Hematopoietic multipotent progenitor cell treated with erythropoietin and hydrocortisone succinate and interleukin-3 and kit ligand, for 8 days (in vitro differentiated cells): ENCODE measurements at regions not wholly inside any gene's neighbourhood (a gene's known extent, or its start where the extent isn't known, plus 50 kb on each side); places are given as distances from the start of the nearest gene placed in this dataset.

Experiments
- DNase-seq: peaks from one replicate; pipeline ENCODE4 v3.0.0-alpha.2; 2015

- no peak for DNase-seq
Measured at GRCh38 chrX:16222151-16222550, 54.9 kb downstream of the MAGEB17 start.

GRCh38 chrX:16223385-16223784 is 56.1 kb downstream of the MAGEB17 start:
- DNase-seq: no peak

GRCh38 chrX:16239211-16239610 is 71.9 kb downstream of the MAGEB17 start:
- no peak for DNase-seq

GRCh38 chrX:16240231-16240905 is 73.1 kb downstream of the MAGEB17 start:
- DNase-seq: no peak

GRCh38 chrX:16240968-16241367 is 73.7 kb downstream of the MAGEB17 start:
- DNase-seq: no peak

- no peak for DNase-seq
Measured at GRCh38 chrX:16250296-16250695, 83.0 kb downstream of the MAGEB17 start.

- no peak for DNase-seq
Measured at GRCh38 chrX:16251782-16252181, 84.5 kb downstream of the MAGEB17 start.

- no peak for DNase-seq
Measured at GRCh38 chrX:16258882-16259281, 91.6 kb downstream of the MAGEB17 start.

- DNase-seq: no peak
Measured at GRCh38 chrX:16267431-16267830, 100.2 kb downstream of the MAGEB17 start.

- DNase-seq: no peak
Measured at GRCh38 chrX:16268206-16268605, 100.9 kb downstream of the MAGEB17 start.

- DNase-seq: no peak
Measured at GRCh38 chrX:16278927-16279326, 111.6 kb downstream of the MAGEB17 start.

GRCh38 chrX:16282209-16282608 is 114.9 kb downstream of the MAGEB17 start:
- DNase-seq: no peak

GRCh38 chrX:16284842-16285241 is 117.6 kb downstream of the MAGEB17 start:
- no peak for DNase-seq

GRCh38 chrX:16290997-16291396 is 123.7 kb downstream of the MAGEB17 start:
- no peak for DNase-seq

- DNase-seq: no peak
Measured at GRCh38 chrX:16300831-16301230, 133.6 kb downstream of the MAGEB17 start.

- DNase-seq: no peak
Measured at GRCh38 chrX:16304751-16305150, 137.5 kb downstream of the MAGEB17 start.

GRCh38 chrX:16305187-16305586 is 137.9 kb downstream of the MAGEB17 start:
- DNase-seq: no peak

- no peak for DNase-seq
Measured at GRCh38 chrX:16307950-16308349, 140.7 kb downstream of the MAGEB17 start.

- DNase-seq: no peak
Measured at GRCh38 chrX:16308773-16309172, 141.5 kb downstream of the MAGEB17 start.

- no peak for DNase-seq
Measured at GRCh38 chrX:16310326-16310725, 143.0 kb downstream of the MAGEB17 start.

- no peak for DNase-seq
Measured at GRCh38 chrX:16311671-16312070, 144.4 kb downstream of the MAGEB17 start.

- DNase-seq: no peak
Measured at GRCh38 chrX:16312761-16313623, 145.7 kb downstream of the MAGEB17 start.

GRCh38 chrX:16316331-16316730 is 149.1 kb downstream of the MAGEB17 start:
- DNase-seq: no peak

- DNase-seq: no peak
Measured at GRCh38 chrX:16319929-16320328, 152.6 kb downstream of the MAGEB17 start.
